Omental fat pad (tissue), 3 donors: ENCODE measurements at regions not wholly inside any gene's neighbourhood (a gene's known extent, or its start where the extent isn't known, plus 50 kb on each side); places are given as distances from the start of the nearest gene placed in this dataset.

ENCODE experiments used
- ATAC-seq: fragments of 150-250 bp; one replicate; pipeline ENCODE4 v1.9.1; 2016; ENCODE audit warnings: mild to moderate bottlenecking, moderate library complexity; ENCODE audit not compliant: low FRiP score
- DNase-seq: peaks from one replicate; pipeline ENCODE4 v3.0.0-alpha.2; 2019; ENCODE audit warnings: low spot score
- TF ChIP-seq, protein P1 (sequence below), 3 donors: fragments of 450-650 bp; IDR thresholded peaks; one replicate each; pipeline ENCODE4 v1.5.1; 2016 to 2017; ENCODE audit warnings: antibody characterized with exemption in 3 of 3, mild to moderate bottlenecking in 3 of 3, moderate library complexity in 2 of 3

DNA sequence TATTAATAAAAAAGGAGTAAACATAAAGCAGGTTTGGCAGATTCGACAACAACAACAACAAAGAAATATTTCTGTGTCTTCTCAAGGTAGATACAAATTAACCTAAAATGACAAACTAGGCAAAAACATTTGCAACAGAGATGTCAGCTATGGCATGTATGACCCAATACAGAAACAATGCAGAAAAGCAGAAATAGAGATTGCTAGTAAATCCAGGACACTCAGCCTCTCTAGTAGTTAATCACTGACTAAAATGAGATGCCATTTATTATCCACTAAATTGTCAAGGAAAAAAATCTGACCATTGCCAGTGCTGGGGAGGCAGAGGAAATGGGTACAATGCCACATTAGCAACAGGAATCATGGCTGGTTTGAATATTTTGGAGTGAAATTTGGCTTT, 250.5 kb downstream of the TEX29 start:
- TF ChIP-seq, protein P1, sequence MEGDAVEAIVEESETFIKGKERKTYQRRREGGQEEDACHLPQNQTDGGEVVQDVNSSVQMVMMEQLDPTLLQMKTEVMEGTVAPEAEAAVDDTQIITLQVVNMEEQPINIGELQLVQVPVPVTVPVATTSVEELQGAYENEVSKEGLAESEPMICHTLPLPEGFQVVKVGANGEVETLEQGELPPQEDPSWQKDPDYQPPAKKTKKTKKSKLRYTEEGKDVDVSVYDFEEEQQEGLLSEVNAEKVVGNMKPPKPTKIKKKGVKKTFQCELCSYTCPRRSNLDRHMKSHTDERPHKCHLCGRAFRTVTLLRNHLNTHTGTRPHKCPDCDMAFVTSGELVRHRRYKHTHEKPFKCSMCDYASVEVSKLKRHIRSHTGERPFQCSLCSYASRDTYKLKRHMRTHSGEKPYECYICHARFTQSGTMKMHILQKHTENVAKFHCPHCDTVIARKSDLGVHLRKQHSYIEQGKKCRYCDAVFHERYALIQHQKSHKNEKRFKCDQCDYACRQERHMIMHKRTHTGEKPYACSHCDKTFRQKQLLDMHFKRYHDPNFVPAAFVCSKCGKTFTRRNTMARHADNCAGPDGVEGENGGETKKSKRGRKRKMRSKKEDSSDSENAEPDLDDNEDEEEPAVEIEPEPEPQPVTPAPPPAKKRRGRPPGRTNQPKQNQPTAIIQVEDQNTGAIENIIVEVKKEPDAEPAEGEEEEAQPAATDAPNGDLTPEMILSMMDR (IDR thresholded peaks at IDR 0.05): no peak
- no peak for ATAC-seq
- DNase-seq: no peak

DNA sequence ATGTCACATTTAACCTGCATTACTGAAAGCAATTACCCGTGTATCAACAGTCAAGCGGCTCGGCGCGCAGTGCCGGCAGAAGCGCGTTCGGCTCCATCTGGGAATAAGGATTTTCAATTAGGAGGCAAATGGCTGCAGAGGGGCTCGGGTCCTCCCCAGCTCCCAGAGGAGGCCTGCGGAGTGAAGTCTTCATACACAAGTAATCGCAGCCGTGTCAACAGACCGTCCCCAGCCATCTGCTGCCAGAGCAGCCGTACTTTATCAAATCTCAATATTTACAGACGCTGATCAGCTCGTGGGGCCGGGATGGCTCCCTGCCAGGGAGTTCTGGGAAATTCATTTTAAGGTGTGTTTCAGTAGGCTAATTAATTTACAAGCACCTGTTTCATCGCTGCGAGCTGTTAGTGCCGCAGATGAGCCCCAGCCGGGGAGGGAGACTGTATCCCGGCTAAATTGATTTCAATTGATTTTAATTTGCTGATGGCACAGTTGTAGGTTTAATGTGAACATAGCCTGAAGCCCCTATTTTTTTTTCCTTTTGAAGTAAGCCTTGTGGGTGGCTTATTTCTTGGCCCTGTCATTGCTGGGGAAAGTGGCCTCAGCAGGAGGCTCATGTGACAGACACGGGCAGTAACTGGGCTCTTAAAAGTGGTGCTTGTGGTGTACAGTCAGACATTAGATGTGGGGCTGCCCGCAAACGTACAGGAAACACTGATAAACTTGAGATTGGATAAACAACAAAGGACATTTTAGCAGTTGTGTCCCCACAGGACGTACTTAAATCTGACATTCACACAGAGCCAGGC, 252.7 kb downstream of the TEX29 start:
- no peak for DNase-seq
- ATAC-seq: no peak
- TF ChIP-seq, protein P1 (IDR thresholded peaks at IDR 0.05): no peak

DNA sequence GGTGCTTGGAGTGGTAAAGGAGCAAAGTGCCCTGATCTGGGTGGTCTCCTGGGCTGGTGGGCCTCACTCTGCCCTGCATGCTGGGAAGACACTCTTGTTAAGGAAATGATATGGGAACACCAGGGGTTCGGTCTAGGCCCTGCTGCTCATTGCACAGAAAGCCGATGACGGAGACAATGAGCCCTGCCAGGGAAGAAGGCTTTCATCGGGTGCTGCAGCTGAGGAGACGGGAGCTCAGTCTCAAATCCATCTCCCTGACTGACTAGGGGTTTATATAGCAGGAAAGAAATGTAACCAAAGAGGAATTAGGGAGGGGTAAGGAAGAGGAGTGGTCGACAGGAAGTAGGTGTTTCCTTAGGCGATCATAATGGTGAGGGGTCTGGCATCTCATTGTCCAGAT, 253.4 kb downstream of the TEX29 start:
- DNase-seq: no peak
- TF ChIP-seq, protein P1 (IDR thresholded peaks at IDR 0.05): no peak
- no peak for ATAC-seq

DNA sequence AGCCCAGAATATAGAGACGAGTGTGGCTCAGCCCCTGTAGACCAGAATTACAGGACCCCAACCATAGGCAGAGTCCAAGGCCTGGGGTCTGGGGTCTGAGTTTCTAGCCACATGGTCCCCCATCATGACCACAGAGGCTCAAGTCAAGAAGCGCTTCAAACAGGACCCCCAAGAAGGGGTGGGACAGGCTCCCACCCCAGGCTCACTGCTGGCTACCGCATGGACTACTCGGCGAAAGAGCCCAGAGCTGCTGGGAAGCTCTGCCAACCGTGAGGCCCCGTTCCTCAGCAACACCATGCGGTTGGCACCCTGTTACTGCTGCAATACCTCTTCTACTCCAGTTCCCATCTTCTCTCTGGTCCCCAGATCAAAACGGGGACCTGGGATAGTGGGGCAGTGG, 254.8 kb downstream of the TEX29 start:
- no peak for DNase-seq

DNA sequence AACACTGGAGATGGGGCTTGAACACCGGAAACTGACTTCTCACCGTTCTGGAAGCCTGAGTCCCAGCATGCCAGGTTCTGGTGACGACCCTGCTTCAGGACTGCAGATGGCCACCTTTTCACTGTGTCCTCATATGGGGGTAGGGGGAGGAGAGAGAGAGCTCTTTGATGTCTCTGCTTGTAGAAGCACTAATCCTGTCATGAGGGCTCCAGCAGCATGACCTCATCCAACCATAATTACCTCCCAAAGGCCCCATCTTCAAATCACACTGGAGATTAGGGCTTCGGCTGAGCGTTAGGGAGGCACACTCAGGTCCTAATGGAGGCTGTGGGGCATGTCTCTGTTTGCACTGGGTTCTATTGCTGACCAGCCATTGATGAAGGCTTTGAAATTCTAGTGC, 255.3 kb downstream of the TEX29 start:
- TF ChIP-seq, protein P1 (IDR thresholded peaks at IDR 0.05): no peak
- ATAC-seq (no peak), DNase-seq (no peak)

More for the DNA sequence above, 254.8 kb downstream of the TEX29 start:
- no peak for ATAC-seq
- TF ChIP-seq, protein P1 (IDR thresholded peaks at IDR 0.05): no peak

DNA sequence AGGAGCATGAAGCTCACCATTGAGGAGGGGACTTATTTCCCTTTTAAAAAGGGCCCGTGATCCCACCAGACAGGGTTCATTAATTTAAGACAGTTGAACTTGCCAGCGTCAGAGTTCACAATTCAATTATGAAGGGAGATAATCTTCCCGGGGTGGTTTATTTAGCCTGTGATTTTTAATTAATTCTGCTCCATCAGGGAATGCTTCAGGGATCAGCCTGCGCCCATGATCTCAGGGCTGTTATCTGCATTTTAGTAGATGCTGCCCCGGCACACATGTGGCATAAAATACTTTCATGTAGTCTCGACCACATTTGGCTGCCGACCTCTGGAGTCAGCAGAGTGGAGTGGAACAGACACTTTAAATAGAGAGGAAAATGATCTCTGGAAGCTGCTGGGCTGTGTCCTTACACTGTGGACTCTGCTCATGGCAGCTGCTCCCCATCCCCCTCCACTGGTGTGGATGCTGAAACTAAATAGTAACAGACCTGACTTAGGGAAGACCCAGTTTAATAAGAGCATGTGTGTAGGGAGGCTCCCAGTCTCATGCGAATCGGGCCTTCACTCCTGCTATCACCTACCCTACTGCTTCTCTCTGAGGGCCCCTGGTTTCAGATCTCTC, 256.9 kb downstream of the TEX29 start:
- DNase-seq (no peak), ATAC-seq (no peak)
- TF ChIP-seq, protein P1 (IDR thresholded peaks at IDR 0.05): no peak
